ENCODE measurements at regions not wholly inside any gene's neighbourhood (a gene's known extent, or its start where the extent isn't known, plus 50 kb on each side); places are given as distances from the start of the nearest gene placed in this dataset.
"Not testable (repeated sequence)": the region's sequence is repeated elsewhere in the genome, so short reads cannot be mapped to it uniquely, and the experiment has no call there.

- no peak for DNase-seq (ENCODE audit: extremely low read depth, low read depth, low spot score)
Measured at GRCh38 chr18:41073372-41073954, 881.6 kb upstream of the PIK3C3 start.

DNA sequence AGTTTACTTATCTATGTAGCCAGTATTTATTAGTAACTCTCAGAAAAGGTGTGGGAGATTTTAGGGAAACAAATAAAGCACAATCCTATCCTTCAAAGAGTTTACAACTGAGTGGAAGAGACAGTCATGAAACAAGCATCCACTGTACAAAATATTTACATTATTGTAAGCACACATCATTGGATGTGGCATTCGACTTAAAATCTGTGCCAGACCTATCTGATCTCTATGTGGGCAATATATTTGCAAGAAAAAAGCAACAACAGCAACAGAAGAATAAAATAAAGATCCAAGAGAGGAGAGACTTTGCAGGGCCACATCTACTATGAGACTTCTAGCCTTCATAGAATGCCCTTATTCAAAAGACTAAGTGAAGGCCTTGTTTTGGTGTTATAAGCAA is 882.1 kb upstream of the PIK3C3 start:
- DNase-seq (ENCODE audit: extremely low read depth, low read depth, low spot score) = no peak

DNA sequence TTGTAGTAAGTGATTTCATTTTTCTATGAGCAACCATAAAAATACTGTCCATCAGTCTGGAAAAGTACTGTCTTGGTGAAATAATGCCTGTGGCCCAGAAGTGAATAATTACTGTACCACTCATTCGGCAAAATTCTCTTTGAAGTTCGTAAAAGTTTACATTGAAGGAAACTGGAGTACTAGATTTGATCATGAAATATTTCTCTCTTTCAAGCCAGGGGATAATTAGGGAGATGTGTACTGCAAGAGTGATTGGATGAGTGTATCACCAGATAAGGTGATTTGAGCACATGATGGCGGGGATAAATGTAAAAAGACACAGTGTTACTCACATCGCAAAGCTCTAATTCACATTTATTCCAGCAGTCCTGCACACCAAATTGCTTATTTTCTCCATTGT is 883.2 kb upstream of the PIK3C3 start:
- no peak for DNase-seq (ENCODE audit: extremely low read depth, low read depth, low spot score)

GRCh38 chr18:41069167-41069566 is 885.9 kb upstream of the PIK3C3 start:
- no peak for DNase-seq (ENCODE audit: extremely low read depth, low read depth, low spot score)

- no peak for DNase-seq (ENCODE audit: extremely low read depth, low read depth, low spot score)
Measured at GRCh38 chr18:41064916-41065315, 890.1 kb upstream of the PIK3C3 start.

DNA sequence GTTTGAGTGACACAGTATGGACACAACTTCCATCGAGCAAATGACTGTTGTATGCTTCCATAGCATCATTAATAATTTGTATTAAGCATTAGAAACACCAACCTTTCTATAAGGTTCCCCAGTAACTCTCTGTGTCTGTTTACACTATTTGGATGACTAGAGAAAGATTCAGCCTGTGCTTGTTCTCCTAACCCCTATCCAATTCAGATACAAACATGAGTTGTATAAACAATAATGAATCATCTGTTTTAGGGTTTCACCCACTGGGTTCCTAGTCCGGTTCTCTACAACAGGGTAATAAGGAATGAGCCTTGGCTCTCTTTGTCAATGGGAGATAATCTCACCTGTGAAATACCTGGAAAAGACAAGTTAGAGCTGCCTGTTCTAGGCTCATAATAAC is 894.1 kb upstream of the PIK3C3 start:
- DNase-seq (ENCODE audit: extremely low read depth, low read depth, low spot score) = no peak

GRCh38 chr18:41059126-41059415 is 896.0 kb upstream of the PIK3C3 start:
- DNase-seq (ENCODE audit: extremely low read depth, low read depth, low spot score) = no peak

DNA sequence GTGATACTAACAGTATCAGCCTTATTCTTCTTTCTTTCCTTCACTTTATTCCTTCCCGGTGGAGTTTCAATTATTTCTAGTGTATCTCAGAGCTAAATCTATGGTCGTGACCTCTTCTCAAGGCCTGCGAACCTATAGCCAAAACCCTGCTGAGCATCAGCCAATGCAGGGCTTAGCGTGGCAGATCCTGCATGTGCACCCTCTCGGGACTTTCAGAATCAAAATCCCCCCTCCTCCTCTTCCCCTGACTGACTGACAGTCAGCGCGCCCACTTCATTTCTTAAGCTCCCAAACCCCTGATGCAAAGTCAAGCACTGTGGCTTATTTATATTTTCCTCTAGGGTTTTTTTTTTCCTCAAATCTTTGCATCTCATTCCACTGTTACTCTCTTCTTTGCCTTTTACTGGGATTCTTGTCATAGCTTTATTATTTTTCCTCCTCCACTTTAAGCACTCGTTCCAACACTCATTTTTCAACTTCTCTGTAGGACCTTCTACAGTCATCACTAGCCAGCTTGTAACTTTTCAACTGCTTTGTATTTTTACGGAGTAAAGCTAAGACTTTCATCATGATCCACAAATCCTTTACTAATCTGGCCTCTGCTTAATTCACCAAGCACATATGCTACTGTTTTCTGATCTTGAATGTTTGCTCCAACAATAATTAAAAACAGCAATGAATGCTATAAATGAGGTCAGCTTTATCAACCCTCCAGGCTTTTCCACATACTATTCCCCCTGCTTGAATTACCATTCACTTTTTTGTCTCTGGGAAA is 896.5 kb upstream of the PIK3C3 start:
- no peak for DNase-seq (ENCODE audit: extremely low read depth, low read depth, low spot score)

DNA sequence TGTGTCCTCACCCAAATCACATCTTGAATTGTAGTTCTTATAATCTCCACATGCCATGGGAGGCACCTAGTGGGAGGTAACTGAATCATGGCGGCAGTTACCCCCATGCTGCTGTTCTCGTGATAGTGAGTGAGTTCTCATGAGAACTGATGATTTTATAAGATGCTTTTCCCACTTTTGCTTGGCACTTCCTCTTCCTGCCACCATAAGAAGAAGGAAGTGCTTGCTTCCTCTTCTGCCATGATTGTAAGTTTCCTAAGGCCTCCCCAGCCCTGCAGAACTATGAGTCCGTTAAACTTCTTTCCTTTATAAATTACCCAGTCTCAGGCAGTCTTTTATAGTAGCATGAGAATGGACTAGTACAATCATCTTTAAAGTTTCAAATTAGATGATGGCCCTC is 902.4 kb upstream of the PIK3C3 start:
- no peak for DNase-seq (ENCODE audit: extremely low read depth, low read depth, low spot score)

DNA sequence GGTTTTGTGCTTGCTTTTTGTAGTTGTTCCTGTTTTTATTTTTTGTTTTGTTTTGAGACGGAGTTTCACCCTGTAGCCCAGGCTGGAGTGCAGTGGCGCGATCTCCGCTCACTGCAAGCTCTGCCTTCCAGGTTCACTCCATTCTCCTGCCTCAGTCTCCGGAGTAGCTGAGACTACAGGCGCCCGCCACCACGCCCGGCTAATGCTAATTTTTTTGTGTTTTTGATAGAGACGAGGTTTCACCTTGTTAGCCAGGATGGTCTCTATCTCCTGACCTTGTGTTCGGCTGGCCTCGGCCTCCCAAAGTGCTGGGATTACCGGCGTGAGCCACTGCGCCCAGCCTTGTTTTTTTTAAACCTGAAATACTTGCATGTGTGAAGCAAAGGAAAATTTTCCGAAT is 908.8 kb upstream of the PIK3C3 start:
- not testable (repeated sequence) for DNase-seq (ENCODE audit: extremely low read depth, low read depth, low spot score)

- no peak for DNase-seq (ENCODE audit: extremely low read depth, low read depth, low spot score)
Measured at GRCh38 chr18:41043876-41044275, 911.2 kb upstream of the PIK3C3 start.

DNA sequence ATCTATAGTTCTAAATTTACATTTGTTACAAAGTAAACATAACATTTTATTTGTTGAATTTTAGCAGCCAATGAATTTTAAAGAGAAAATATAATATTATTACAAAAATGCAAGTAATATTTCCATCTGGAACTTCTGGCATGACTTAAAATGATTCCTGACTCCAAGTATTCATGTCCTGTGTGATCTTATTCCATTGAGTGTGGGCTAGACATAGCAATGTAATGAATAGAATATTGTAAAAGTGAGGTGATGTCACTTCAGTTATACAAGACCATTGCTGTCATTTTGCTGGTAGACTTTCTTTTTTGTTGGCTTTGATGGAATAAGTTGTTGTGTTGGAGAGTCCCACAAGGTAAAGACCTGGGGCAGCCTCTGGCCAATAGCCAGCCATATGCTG is 912.2 kb upstream of the PIK3C3 start:
- no peak for DNase-seq (ENCODE audit: extremely low read depth, low read depth, low spot score)

DNA sequence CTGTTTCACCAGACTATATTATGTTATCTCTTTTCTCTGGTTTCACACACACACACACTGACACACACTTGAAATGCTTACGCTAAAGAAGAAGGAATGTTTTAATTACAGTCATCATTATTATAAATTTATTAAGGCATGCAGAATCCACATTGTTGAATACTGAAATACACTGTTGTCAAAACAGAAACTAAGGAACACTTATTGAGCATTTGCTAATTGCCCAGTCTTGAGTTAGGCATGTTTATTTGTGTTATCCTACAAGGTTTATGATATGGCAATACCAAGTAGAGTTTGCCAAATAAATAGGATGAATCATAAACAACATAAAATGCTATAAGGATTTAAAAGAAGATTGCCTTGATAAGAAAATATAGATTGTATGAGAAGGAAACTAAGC is 917.0 kb upstream of the PIK3C3 start:
- no peak for DNase-seq (ENCODE audit: extremely low read depth, low read depth, low spot score)

GRCh38 chr18:41036346-41036745 is 918.7 kb upstream of the PIK3C3 start:
- DNase-seq (ENCODE audit: extremely low read depth, low read depth, low spot score) = no peak

GRCh38 chr18:41034413-41034812 is 920.6 kb upstream of the PIK3C3 start:
- no peak for DNase-seq (ENCODE audit: extremely low read depth, low read depth, low spot score)

- DNase-seq (ENCODE audit: extremely low read depth, low read depth, low spot score) = no peak
Measured at GRCh38 chr18:41025666-41026065, 929.4 kb upstream of the PIK3C3 start.

DNA sequence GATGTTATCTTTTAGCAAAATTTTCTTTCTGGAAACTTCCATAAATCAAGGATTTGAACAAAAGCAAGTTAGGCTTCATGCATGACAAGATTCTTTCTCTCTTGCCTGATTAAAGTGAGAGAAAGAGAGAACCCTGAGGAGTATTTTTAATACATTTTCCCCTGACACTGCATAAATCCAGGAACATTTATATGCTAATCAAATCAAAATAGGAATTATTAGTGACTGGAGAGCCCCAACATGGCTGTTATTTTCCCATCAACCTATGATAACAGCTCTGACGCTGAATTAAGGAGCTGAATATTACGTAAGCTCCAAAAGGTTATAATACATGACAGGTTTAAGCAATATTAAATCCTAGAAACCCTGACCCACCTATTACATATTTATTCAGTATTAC is 930.2 kb upstream of the PIK3C3 start:
- DNase-seq (ENCODE audit: extremely low read depth, low read depth, low spot score) = no peak

- no peak for DNase-seq (ENCODE audit: extremely low read depth, low read depth, low spot score)
Measured at GRCh38 chr18:41022484-41022883, 932.5 kb upstream of the PIK3C3 start.

DNA sequence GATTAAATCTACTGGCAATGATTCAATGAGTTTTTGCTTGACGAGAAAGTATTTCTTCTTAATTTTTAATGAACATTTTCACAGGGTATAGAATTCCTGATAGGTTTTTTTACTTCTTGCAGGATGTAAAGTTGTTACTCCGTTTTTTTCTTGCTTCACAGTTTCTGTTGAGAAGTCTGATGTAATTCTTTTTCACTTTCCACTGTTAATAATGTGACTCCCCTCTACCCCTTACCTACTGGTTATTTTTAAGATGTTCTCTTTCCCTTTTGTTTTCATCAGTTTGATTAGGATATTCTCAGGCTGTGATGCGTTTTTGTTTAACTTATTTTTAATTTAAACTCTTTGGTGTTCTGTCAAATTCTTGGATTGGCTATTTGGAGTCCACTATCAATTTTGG is 933.9 kb upstream of the PIK3C3 start:
- no peak for DNase-seq (ENCODE audit: extremely low read depth, low read depth, low spot score)

- DNase-seq (ENCODE audit: extremely low read depth, low read depth, low spot score) = no peak
Measured at GRCh38 chr18:41012194-41012593, 942.8 kb upstream of the PIK3C3 start.

GRCh38 chr18:41009926-41010325 is 945.1 kb upstream of the PIK3C3 start:
- DNase-seq (ENCODE audit: extremely low read depth, low read depth, low spot score) = no peak

- no peak for DNase-seq (ENCODE audit: extremely low read depth, low read depth, low spot score)
Measured at GRCh38 chr18:41004324-41004723, 950.7 kb upstream of the PIK3C3 start.

DNA sequence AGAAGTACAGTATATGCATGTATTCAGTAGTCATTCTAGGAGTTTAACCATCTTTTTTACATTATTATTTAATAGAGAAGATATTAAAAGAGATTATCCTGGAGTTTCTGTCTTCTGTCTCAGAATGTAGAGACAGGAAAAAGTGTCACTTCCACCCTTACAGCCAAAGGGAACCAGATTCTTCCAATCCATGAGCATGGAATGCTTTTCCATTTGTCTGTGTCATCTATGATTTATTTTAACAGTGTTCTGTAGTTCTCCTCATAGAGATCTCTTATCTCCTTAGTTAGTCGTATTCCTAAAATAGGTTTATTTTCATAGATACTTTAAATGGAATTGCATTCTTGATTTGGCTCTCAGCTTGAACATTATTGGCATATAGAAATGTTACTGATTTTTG is 959.5 kb upstream of the PIK3C3 start:
- no peak for DNase-seq (ENCODE audit: extremely low read depth, low read depth, low spot score)

Measured in glomerular endothelial cell (primary cell).